ENCODE measurements at regions not wholly inside any gene's neighbourhood (a gene's known extent, or its start where the extent isn't known, plus 50 kb on each side); places are given as distances from the start of the nearest gene placed in this dataset.

- Histone ChIP-seq H3K36me3 (ENCODE audit: control insufficient read depth, low read depth, low read length) (no peaks in the 10 kb centered on the region), H3K4me3 (ENCODE audit: low read length) (no peak overlapping the region), H3K9ac (ENCODE audit: low read length) (no peak overlapping the region), H3K27ac (ENCODE audit: low read length) (no peak overlapping the region), H3K9me3 (ENCODE audit: control insufficient read depth, low read depth, low read length) (no peaks in the 10 kb centered on the region), H3K27me3 (ENCODE audit: control insufficient read depth, insufficient read depth, low read length) (no peaks in the 10 kb centered on the region), H3K4me1 (ENCODE audit: control insufficient read depth, low read depth, low read length) (no peaks in the 10 kb centered on the region)
Measured at GRCh38 chr15:29550834-29551465, 271.3 kb downstream of the TJP1 start.

- H3K27ac ChIP-seq (ENCODE audit: low read length): no peak overlapping the region
- H3K4me3 ChIP-seq (ENCODE audit: low read length): no peak overlapping the region
- H3K4me1 ChIP-seq (ENCODE audit: control insufficient read depth, low read depth, low read length): no peaks in the 10 kb centered on the region
- no peaks in the 10 kb centered on the region for H3K36me3 ChIP-seq (ENCODE audit: control insufficient read depth, low read depth, low read length)
- no peaks in the 10 kb centered on the region for H3K27me3 ChIP-seq (ENCODE audit: control insufficient read depth, insufficient read depth, low read length)
- H3K9ac ChIP-seq (ENCODE audit: low read length): no peak overlapping the region
- H3K9me3 ChIP-seq (ENCODE audit: control insufficient read depth, low read depth, low read length): no peaks in the 10 kb centered on the region
Measured at GRCh38 chr15:29548006-29548405, 274.3 kb downstream of the TJP1 start.

GRCh38 chr15:29544513-29545128 lies 275.0 kb upstream of the NSMCE3 start:
- Histone ChIP-seq H3K27ac (ENCODE audit: low read length) (no peak overlapping the region), H3K9ac (ENCODE audit: low read length) (no peak overlapping the region), H3K4me3 (ENCODE audit: low read length) (no peak overlapping the region), H3K9me3 (ENCODE audit: control insufficient read depth, low read depth, low read length) (no peaks in the 10 kb centered on the region), H3K36me3 (ENCODE audit: control insufficient read depth, low read depth, low read length) (no peaks in the 10 kb centered on the region), H3K27me3 (ENCODE audit: control insufficient read depth, insufficient read depth, low read length) (no peaks in the 10 kb centered on the region), H3K4me1 (ENCODE audit: control insufficient read depth, low read depth, low read length) (no peaks in the 10 kb centered on the region)

- Histone ChIP-seq H3K4me1 (ENCODE audit: control insufficient read depth, low read depth, low read length) (no peaks in the 10 kb centered on the region), H3K27ac (ENCODE audit: low read length) (no peak overlapping the region), H3K9me3 (ENCODE audit: control insufficient read depth, low read depth, low read length) (no peaks in the 10 kb centered on the region), H3K36me3 (ENCODE audit: control insufficient read depth, low read depth, low read length) (no peaks in the 10 kb centered on the region), H3K9ac (ENCODE audit: low read length) (no peak overlapping the region), H3K4me3 (ENCODE audit: low read length) (no peak overlapping the region), H3K27me3 (ENCODE audit: control insufficient read depth, insufficient read depth, low read length) (no peaks in the 10 kb centered on the region)
Measured at GRCh38 chr15:29542994-29543393, 273.4 kb upstream of the NSMCE3 start.

- H3K4me3 ChIP-seq (ENCODE audit: low read length): no peak overlapping the region
- no peak overlapping the region for H3K9ac ChIP-seq (ENCODE audit: low read length)
- H3K27ac ChIP-seq (ENCODE audit: low read length): no peak overlapping the region
- no peaks in the 10 kb centered on the region for H3K36me3 ChIP-seq (ENCODE audit: control insufficient read depth, low read depth, low read length)
- no peaks in the 10 kb centered on the region for H3K9me3 ChIP-seq (ENCODE audit: control insufficient read depth, low read depth, low read length)
- no peaks in the 10 kb centered on the region for H3K27me3 ChIP-seq (ENCODE audit: control insufficient read depth, insufficient read depth, low read length)
- no peaks in the 10 kb centered on the region for H3K4me1 ChIP-seq (ENCODE audit: control insufficient read depth, low read depth, low read length)
Measured at GRCh38 chr15:29541309-29541708, 271.7 kb upstream of the NSMCE3 start.

- Histone ChIP-seq H3K27ac (ENCODE audit: low read length) (no peak overlapping the region), H3K9me3 (ENCODE audit: control insufficient read depth, low read depth, low read length) (no peaks in the 10 kb centered on the region), H3K36me3 (ENCODE audit: control insufficient read depth, low read depth, low read length) (no peaks in the 10 kb centered on the region), H3K9ac (ENCODE audit: low read length) (no peak overlapping the region), H3K27me3 (ENCODE audit: control insufficient read depth, insufficient read depth, low read length) (no peaks in the 10 kb centered on the region), H3K4me1 (ENCODE audit: control insufficient read depth, low read depth, low read length) (no peaks in the 10 kb centered on the region), H3K4me3 (ENCODE audit: low read length) (no peak overlapping the region)
Measured at GRCh38 chr15:29540479-29540878, 270.9 kb upstream of the NSMCE3 start.

- Histone ChIP-seq H3K9ac (ENCODE audit: low read length) (no peak overlapping the region), H3K4me1 (ENCODE audit: control insufficient read depth, low read depth, low read length) (no peaks in the 10 kb centered on the region), H3K36me3 (ENCODE audit: control insufficient read depth, low read depth, low read length) (no peaks in the 10 kb centered on the region), H3K27me3 (ENCODE audit: control insufficient read depth, insufficient read depth, low read length) (no peaks in the 10 kb centered on the region), H3K4me3 (ENCODE audit: low read length) (no peak overlapping the region), H3K27ac (ENCODE audit: low read length) (no peak overlapping the region), H3K9me3 (ENCODE audit: control insufficient read depth, low read depth, low read length) (no peaks in the 10 kb centered on the region)
Measured at GRCh38 chr15:29539736-29540135, 270.1 kb upstream of the NSMCE3 start.

GRCh38 chr15:29538044-29538443 lies 268.4 kb upstream of the NSMCE3 start:
- no peaks in the 10 kb centered on the region for H3K9me3 ChIP-seq (ENCODE audit: control insufficient read depth, low read depth, low read length)
- no peaks in the 10 kb centered on the region for H3K36me3 ChIP-seq (ENCODE audit: control insufficient read depth, low read depth, low read length)
- H3K9ac ChIP-seq (ENCODE audit: low read length): no peak overlapping the region
- H3K4me3 ChIP-seq (ENCODE audit: low read length): no peak overlapping the region
- peaks cover 12% of the 10 kb centered on the region for H3K4me1 ChIP-seq (ENCODE audit: control insufficient read depth, low read depth, low read length)
- no peaks in the 10 kb centered on the region for H3K27me3 ChIP-seq (ENCODE audit: control insufficient read depth, insufficient read depth, low read length)
- no peak overlapping the region for H3K27ac ChIP-seq (ENCODE audit: low read length)

- H3K27ac ChIP-seq (ENCODE audit: low read length): no peak overlapping the region
- peaks cover 18% of the 10 kb centered on the region for H3K4me1 ChIP-seq (ENCODE audit: control insufficient read depth, low read depth, low read length)
- no peak overlapping the region for H3K9ac ChIP-seq (ENCODE audit: low read length)
- H3K27me3 ChIP-seq (ENCODE audit: control insufficient read depth, insufficient read depth, low read length): no peaks in the 10 kb centered on the region
- no peaks in the 10 kb centered on the region for H3K36me3 ChIP-seq (ENCODE audit: control insufficient read depth, low read depth, low read length)
- no peak overlapping the region for H3K4me3 ChIP-seq (ENCODE audit: low read length)
- no peaks in the 10 kb centered on the region for H3K9me3 ChIP-seq (ENCODE audit: control insufficient read depth, low read depth, low read length)
Measured at GRCh38 chr15:29535952-29536351, 266.3 kb upstream of the NSMCE3 start.

GRCh38 chr15:29534378-29534777 lies 264.8 kb upstream of the NSMCE3 start:
- no peak overlapping the region for H3K27ac ChIP-seq (ENCODE audit: low read length)
- peaks cover 18% of the 10 kb centered on the region for H3K4me1 ChIP-seq (ENCODE audit: control insufficient read depth, low read depth, low read length)
- H3K4me3 ChIP-seq (ENCODE audit: low read length): no peak overlapping the region
- H3K9me3 ChIP-seq (ENCODE audit: control insufficient read depth, low read depth, low read length): no peaks in the 10 kb centered on the region
- H3K36me3 ChIP-seq (ENCODE audit: control insufficient read depth, low read depth, low read length): no peaks in the 10 kb centered on the region
- H3K9ac ChIP-seq (ENCODE audit: low read length): no peak overlapping the region
- no peaks in the 10 kb centered on the region for H3K27me3 ChIP-seq (ENCODE audit: control insufficient read depth, insufficient read depth, low read length)

GRCh38 chr15:29533647-29534046 lies 264.0 kb upstream of the NSMCE3 start:
- H3K9ac ChIP-seq (ENCODE audit: low read length): no peak overlapping the region
- no peak overlapping the region for H3K27ac ChIP-seq (ENCODE audit: low read length)
- H3K4me1 ChIP-seq (ENCODE audit: control insufficient read depth, low read depth, low read length): peaks cover 18% of the 10 kb centered on the region
- no peaks in the 10 kb centered on the region for H3K9me3 ChIP-seq (ENCODE audit: control insufficient read depth, low read depth, low read length)
- no peaks in the 10 kb centered on the region for H3K36me3 ChIP-seq (ENCODE audit: control insufficient read depth, low read depth, low read length)
- H3K4me3 ChIP-seq (ENCODE audit: low read length): no peak overlapping the region
- no peaks in the 10 kb centered on the region for H3K27me3 ChIP-seq (ENCODE audit: control insufficient read depth, insufficient read depth, low read length)

- H3K27ac ChIP-seq (ENCODE audit: low read length): no peak overlapping the region
- no peaks in the 10 kb centered on the region for H3K9me3 ChIP-seq (ENCODE audit: control insufficient read depth, low read depth, low read length)
- no peak overlapping the region for H3K9ac ChIP-seq (ENCODE audit: low read length)
- H3K4me3 ChIP-seq (ENCODE audit: low read length): no peak overlapping the region
- no peaks in the 10 kb centered on the region for H3K27me3 ChIP-seq (ENCODE audit: control insufficient read depth, insufficient read depth, low read length)
- H3K4me1 ChIP-seq (ENCODE audit: control insufficient read depth, low read depth, low read length): peaks cover 18% of the 10 kb centered on the region
- H3K36me3 ChIP-seq (ENCODE audit: control insufficient read depth, low read depth, low read length): no peaks in the 10 kb centered on the region
Measured at GRCh38 chr15:29532296-29532695, 262.7 kb upstream of the NSMCE3 start.

Measured in iPS-18a (cell line).